ENCODE measurements at regions not wholly inside any gene's neighbourhood (a gene's known extent, or its start where the extent isn't known, plus 50 kb on each side); places are given as distances from the start of the nearest gene placed in this dataset.

GRCh38 chr22:47395481-47395880 is 633.0 kb downstream of the TBC1D22A start:
- TF ChIP-seq JUND (IDR thresholded peaks at IDR 0.05; ENCODE audit: low read depth): no peak
- DNase-seq (ENCODE audit: low read depth in 1 of 2, low spot score in 1 of 2): no peak
- in situ Hi-C loops (cut with HindIII; ENCODE audit: low pct_unique_long_range_greater_than_20kb, low sequenced_read_pairs): no loop called here

- TF ChIP-seq JUND (IDR thresholded peaks at IDR 0.05; ENCODE audit: low read depth): no peak
- no peak for DNase-seq (ENCODE audit: low read depth in 1 of 2, low spot score in 1 of 2)
- in situ Hi-C loops (cut with HindIII; ENCODE audit: low pct_unique_long_range_greater_than_20kb, low sequenced_read_pairs): no loop called here
Measured at GRCh38 chr22:47394504-47395440, 632.3 kb downstream of the TBC1D22A start.

GRCh38 chr22:47393191-47393590 is 630.7 kb downstream of the TBC1D22A start:
- no peak for DNase-seq (ENCODE audit: low read depth in 1 of 2, low spot score in 1 of 2)
- TF ChIP-seq JUND (IDR thresholded peaks at IDR 0.05; ENCODE audit: low read depth): no peak
- in situ Hi-C loops (cut with HindIII; ENCODE audit: low pct_unique_long_range_greater_than_20kb, low sequenced_read_pairs): no loop called here

- DNase-seq (ENCODE audit: low read depth in 1 of 2, low spot score in 1 of 2): no peak
- in situ Hi-C loops (cut with HindIII; ENCODE audit: low pct_unique_long_range_greater_than_20kb, low sequenced_read_pairs): no loop called here
- TF ChIP-seq JUND (IDR thresholded peaks at IDR 0.05; ENCODE audit: low read depth): no peak
Measured at GRCh38 chr22:47392729-47393128, 630.3 kb downstream of the TBC1D22A start.

GRCh38 chr22:47392054-47392347 is 629.6 kb downstream of the TBC1D22A start:
- in situ Hi-C loops (cut with HindIII; ENCODE audit: low pct_unique_long_range_greater_than_20kb, low sequenced_read_pairs): no loop called here
- DNase-seq (ENCODE audit: low read depth in 1 of 2, low spot score in 1 of 2): no peak
- TF ChIP-seq JUND (IDR thresholded peaks at IDR 0.05; ENCODE audit: low read depth): no peak

- no peak for TF ChIP-seq JUND (IDR thresholded peaks at IDR 0.05; ENCODE audit: low read depth)
- in situ Hi-C loops (cut with HindIII; ENCODE audit: low pct_unique_long_range_greater_than_20kb, low sequenced_read_pairs): no loop called here
- DNase-seq (ENCODE audit: low read depth in 1 of 2, low spot score in 1 of 2): no peak
Measured at GRCh38 chr22:47391169-47392053, 629.0 kb downstream of the TBC1D22A start.

- TF ChIP-seq JUND (IDR thresholded peaks at IDR 0.05; ENCODE audit: low read depth): no peak
- no peak for DNase-seq (ENCODE audit: low read depth in 1 of 2, low spot score in 1 of 2)
- in situ Hi-C loops (cut with HindIII; ENCODE audit: low pct_unique_long_range_greater_than_20kb, low sequenced_read_pairs): no loop called here
Measured at GRCh38 chr22:47390026-47390970, 627.8 kb downstream of the TBC1D22A start.

- DNase-seq (ENCODE audit: low read depth in 1 of 2, low spot score in 1 of 2): no peak
- TF ChIP-seq JUND (IDR thresholded peaks at IDR 0.05; ENCODE audit: low read depth): no peak
- in situ Hi-C loops (cut with HindIII; ENCODE audit: low pct_unique_long_range_greater_than_20kb, low sequenced_read_pairs): no loop called here
Measured at GRCh38 chr22:47389201-47389600, 626.8 kb downstream of the TBC1D22A start.

GRCh38 chr22:47388778-47389177 is 626.3 kb downstream of the TBC1D22A start:
- DNase-seq (ENCODE audit: low read depth in 1 of 2, low spot score in 1 of 2): no peak
- in situ Hi-C loops (cut with HindIII; ENCODE audit: low pct_unique_long_range_greater_than_20kb, low sequenced_read_pairs): no loop called here
- no peak for TF ChIP-seq JUND (IDR thresholded peaks at IDR 0.05; ENCODE audit: low read depth)

- DNase-seq (ENCODE audit: low read depth in 1 of 2, low spot score in 1 of 2): no peak
- no peak for TF ChIP-seq JUND (IDR thresholded peaks at IDR 0.05; ENCODE audit: low read depth)
- in situ Hi-C loops (cut with HindIII; ENCODE audit: low pct_unique_long_range_greater_than_20kb, low sequenced_read_pairs): no loop called here
Measured at GRCh38 chr22:47388331-47388730, 625.9 kb downstream of the TBC1D22A start.

- TF ChIP-seq JUND (IDR thresholded peaks at IDR 0.05; ENCODE audit: low read depth): no peak
- no peak for DNase-seq (ENCODE audit: low read depth in 1 of 2, low spot score in 1 of 2)
- in situ Hi-C loops (cut with HindIII; ENCODE audit: low pct_unique_long_range_greater_than_20kb, low sequenced_read_pairs): no loop called here
Measured at GRCh38 chr22:47386812-47387510, 624.5 kb downstream of the TBC1D22A start.

- in situ Hi-C loops (cut with HindIII; ENCODE audit: low pct_unique_long_range_greater_than_20kb, low sequenced_read_pairs): no loop called here
- no peak for DNase-seq (ENCODE audit: low read depth in 1 of 2, low spot score in 1 of 2)
- TF ChIP-seq JUND (IDR thresholded peaks at IDR 0.05; ENCODE audit: low read depth): no peak
Measured at GRCh38 chr22:47384977-47385376, 622.5 kb downstream of the TBC1D22A start.
